H9 (cell line): ENCODE measurements at regions not wholly inside any gene's neighbourhood (a gene's known extent, or its start where the extent isn't known, plus 50 kb on each side); places are given as distances from the start of the nearest gene placed in this dataset.

Experiments used
- DNase-seq: peaks from one replicate; pipeline ENCODE4 v3.0.0-alpha.2; 2017
- H2AFZ ChIP-seq: one replicate; pipeline ENCODE4 v1.6.1; 2013; ENCODE audit warnings: mild to moderate bottlenecking, low read length, control low read depth, moderate library complexity
- H2AK5ac ChIP-seq: 2 replicates; pipeline ENCODE4 v1.6.1; 2013; ENCODE audit warnings: low read length, control low read depth, mixed read lengths; ENCODE audit not compliant: insufficient read length
- H2BK120ac ChIP-seq: one replicate; pipeline ENCODE4 v1.6.1; 2013; ENCODE audit warnings: low read depth, mild to moderate bottlenecking, low read length, control low read depth, inconsistent platforms; ENCODE audit not compliant: poor library complexity, severe bottlenecking
- H2BK12ac ChIP-seq: 2 replicates; pipeline ENCODE4 v1.6.1; 2013; ENCODE audit warnings: low read length, control low read depth, mixed read lengths, low read depth; ENCODE audit not compliant: insufficient read length
- H2BK15ac ChIP-seq: 2 replicates; pipeline ENCODE4 v1.6.1; 2013; ENCODE audit warnings: low read depth, low read length, control low read depth
- H2BK20ac ChIP-seq: one replicate; pipeline ENCODE4 v1.6.1; 2013; ENCODE audit warnings: low read depth, mild to moderate bottlenecking, low read length, control low read depth, inconsistent platforms; ENCODE audit not compliant: poor library complexity, severe bottlenecking
- H2BK5ac ChIP-seq: 2 replicates; pipeline ENCODE4 v1.6.1; 2013; ENCODE audit warnings: low read length, control low read depth, mixed read lengths; ENCODE audit not compliant: insufficient read length
- H3K14ac ChIP-seq: 2 replicates; pipeline ENCODE4 v1.6.1; 2013; ENCODE audit warnings: low read length, control low read depth; ENCODE audit not compliant: insufficient read depth
- H3K18ac ChIP-seq: 2 replicates; pipeline ENCODE4 v1.6.1; 2013; ENCODE audit warnings: low read depth, mild to moderate bottlenecking, mixed read lengths, low read length, control low read depth; ENCODE audit not compliant: insufficient read length
- H3K23ac ChIP-seq: 2 replicates; pipeline ENCODE4 v1.6.1; 2013; ENCODE audit warnings: low read length, control low read depth, mixed read lengths, low read depth; ENCODE audit not compliant: insufficient read length
- H3K23me2 ChIP-seq: 2 replicates; pipeline ENCODE4 v1.6.1; 2013; ENCODE audit warnings: low read depth, mild to moderate bottlenecking, mixed read lengths, low read length, control low read depth; ENCODE audit not compliant: insufficient read length, poor library complexity, severe bottlenecking
- H3K27ac ChIP-seq: 2 replicates; pipeline ENCODE4 v1.5.1; 2013; ENCODE audit warnings: low read length, control low read depth, mixed read lengths, low read depth; ENCODE audit not compliant: insufficient read length
- H3K27me3 ChIP-seq: 2 replicates; pipeline ENCODE4 v1.6.1; 2013; ENCODE audit warnings: low read length, control low read depth, inconsistent platforms; ENCODE audit not compliant: insufficient read depth
- H3K4ac ChIP-seq: 2 replicates; pipeline ENCODE4 v1.6.1; 2013; ENCODE audit warnings: low read depth, mild to moderate bottlenecking, control low read depth, inconsistent platforms, low read length, moderate library complexity
- H3K4me1 ChIP-seq: 2 replicates; pipeline ENCODE4 v1.6.1; 2013; ENCODE audit warnings: low read length, control low read depth, inconsistent platforms; ENCODE audit not compliant: insufficient read depth
- H3K4me2 ChIP-seq: 2 replicates; pipeline ENCODE4 v1.6.1; 2013; ENCODE audit warnings: low read length, control low read depth, mixed read lengths; ENCODE audit not compliant: insufficient read length, insufficient read depth
- H3K56ac ChIP-seq: 2 replicates; pipeline ENCODE4 v1.6.1; 2013; ENCODE audit warnings: low read depth, mild to moderate bottlenecking, mixed read lengths, low read length, control low read depth; ENCODE audit not compliant: insufficient read length
- H3K79me1 ChIP-seq: 2 replicates; pipeline ENCODE4 v1.6.1; 2013; ENCODE audit warnings: low read depth, mild to moderate bottlenecking, moderate library complexity, low read length, control low read depth, inconsistent platforms; ENCODE audit not compliant: insufficient read depth, poor library complexity, severe bottlenecking
- H3K79me2 ChIP-seq: 2 replicates; pipeline ENCODE4 v1.6.1; 2013; ENCODE audit warnings: low read length, control low read depth, inconsistent platforms; ENCODE audit not compliant: insufficient read depth
- H3K9ac ChIP-seq: 2 replicates; pipeline ENCODE4 v1.6.1; 2013; ENCODE audit warnings: low read length, control low read depth, mixed read lengths; ENCODE audit not compliant: insufficient read length; ENCODE audit errors: extremely low read depth
- H3K9me3 ChIP-seq: one replicate; pipeline ENCODE4 v1.6.1; 2013; ENCODE audit warnings: low read depth, low read length, inconsistent platforms; ENCODE audit not compliant: control insufficient read depth
- H3T11ph ChIP-seq: one replicate; pipeline ENCODE4 v1.6.1; 2013; ENCODE audit warnings: mild to moderate bottlenecking, low read length, control low read depth, inconsistent platforms
- H4K20me1 ChIP-seq: one replicate; pipeline ENCODE4 v1.6.1; 2013; ENCODE audit not compliant: control insufficient read depth, insufficient read length, insufficient read depth
- H4K5ac ChIP-seq: 2 replicates; pipeline ENCODE4 v1.6.1; 2013; ENCODE audit warnings: low read depth, mild to moderate bottlenecking, mixed read lengths, low read length, control low read depth; ENCODE audit not compliant: insufficient read length
- H4K8ac ChIP-seq: replicated peaks from 2 replicates; pipeline ENCODE4 v1.6.1; 2013; ENCODE audit warnings: low read length, control low read depth, mixed read lengths, low read depth; ENCODE audit not compliant: insufficient read length
- H4K91ac ChIP-seq: 2 replicates; pipeline ENCODE4 v1.6.1; 2013; ENCODE audit warnings: low read depth, mild to moderate bottlenecking, moderate library complexity, mixed read lengths, low read length, control low read depth; ENCODE audit not compliant: insufficient read length
- H3K27ac Mint-ChIP-seq, 3 experiments: 2 replicates in 2 of 3; 3 replicates in 1 of 3; pipeline ENCODE4 v1.8.0; 2020 to 2021; ENCODE audit warnings: mixed read lengths in 3 of 3, mild to moderate bottlenecking in 1 of 3, moderate library complexity in 1 of 3
- H3K27me3 Mint-ChIP-seq: 2 replicates; pipeline ENCODE4 v1.8.0; 2021; ENCODE audit warnings: low read depth, mild to moderate bottlenecking, moderate library complexity, mixed read lengths
- H3K36me3 Mint-ChIP-seq, 3 experiments: 2 replicates in 2 of 3; 3 replicates in 1 of 3; pipeline ENCODE4 v1.8.0; 2020 to 2021; ENCODE audit warnings: low read depth in 3 of 3, mixed read lengths in 3 of 3; ENCODE audit not compliant: insufficient read depth in 1 of 3
- H3K4me1 Mint-ChIP-seq, 2 experiments: 2 replicates each; pipeline ENCODE4 v1.8.0; 2020; ENCODE audit warnings: mixed read lengths in 2 of 2
- H3K4me3 Mint-ChIP-seq, 2 experiments: 2 replicates in 1 of 2; 3 replicates in 1 of 2; pipeline ENCODE4 v1.8.0; 2020 to 2021; ENCODE audit warnings: mild to moderate bottlenecking in 2 of 2, mixed read lengths in 2 of 2, moderate library complexity in 1 of 2
- H3K9me3 Mint-ChIP-seq, 2 experiments: 2 replicates in 1 of 2; 3 replicates in 1 of 2; pipeline ENCODE4 v1.8.0; 2020; ENCODE audit warnings: mild to moderate bottlenecking in 2 of 2, mixed read lengths in 2 of 2, moderate library complexity in 1 of 2
- WGBS: extraction: QIAGEN DNeasy Blood & Tissue Kit; methylation state at CpG from one replicate; pipeline ENCODE4 v1.1.7; 2013; ENCODE audit warnings: missing lambda C conversion rate, low lambda C conversion rate, mixed read lengths; ENCODE audit not compliant: insufficient read length; ENCODE audit errors: extremely low coverage; 5-methylcytosine and 5-hydroxymethylcytosine counted together
- TF ChIP-seq, protein P1 (sequence below): fragments of 200-600 bp; sonication (generic); conservative IDR thresholded peaks from 3 replicates; pipeline ENCODE4 v1.8.0; 2021; ENCODE audit warnings: antibody characterized with exemption, mild to moderate bottlenecking

DNA sequence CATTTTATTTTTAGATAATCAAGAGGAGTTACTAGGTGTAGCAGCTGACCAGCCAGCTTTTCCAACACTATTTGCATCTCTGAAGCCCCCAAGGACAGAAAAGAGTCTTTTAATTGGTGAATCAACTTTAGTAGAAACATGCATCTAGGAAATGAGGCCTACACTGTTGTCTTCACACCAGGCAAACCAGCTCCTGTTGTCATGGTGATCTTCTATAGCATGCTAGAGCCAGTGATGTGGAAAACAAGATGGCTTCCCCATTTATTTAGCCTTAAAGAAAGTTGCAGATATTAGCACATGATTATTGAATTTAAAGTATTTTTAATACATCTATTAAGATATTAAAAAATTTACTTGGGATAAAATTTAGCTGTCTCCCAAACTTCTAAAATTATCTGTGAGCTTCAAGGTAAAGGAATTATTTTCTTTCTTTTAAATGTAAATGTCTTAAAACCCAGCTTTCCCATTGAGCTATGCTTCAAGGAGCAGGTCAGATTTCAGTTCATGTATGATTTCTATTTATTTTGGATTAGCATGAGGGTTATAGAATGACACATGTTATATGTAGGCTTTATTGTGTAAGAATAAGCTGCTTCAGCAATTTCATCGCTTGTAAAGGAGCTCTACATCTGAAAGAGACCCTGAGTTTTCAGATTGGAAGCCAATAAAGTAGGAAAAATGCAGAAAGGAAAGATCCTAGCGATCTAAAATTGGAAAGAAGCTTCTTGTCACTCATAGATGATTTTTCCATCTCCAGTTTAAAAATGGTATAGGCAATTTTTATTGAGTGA, 564.9 kb upstream of the CITED2 start:
- no peak overlapping the region for H3K9ac ChIP-seq
- no peaks in the 10 kb centered on the region; the same call in 1 of the 2 replicates for H3K4me1 ChIP-seq
- H3K4ac ChIP-seq: no peak overlapping the region
- peak overlapping the region; percentile 78 for H2AFZ ChIP-seq
- Mint-ChIP-seq H3K4me3 (no peak overlapping the region), H3K9me3 (no peaks in the 10 kb centered on the region), H3K36me3 (no peaks in the 10 kb centered on the region), H3K27me3 (no peaks in the 10 kb centered on the region), H3K27ac (peak overlapping the region in 2 of 3 experiments; percentile 59 to 82; a peak in 4 of 7 replicates), H3K4me1 (peaks cover 29 to 36% of the 10 kb centered on the region in 2 experiments)
- no peaks in the 10 kb centered on the region for H3K79me1 ChIP-seq
- DNase-seq: no peak
- H2BK120ac ChIP-seq: no peak overlapping the region
- H2AK5ac ChIP-seq: no peak overlapping the region
- H3K9me3 ChIP-seq: no peaks in the 10 kb centered on the region
- no peak overlapping the region for H4K91ac ChIP-seq
- H2BK15ac ChIP-seq: no peak overlapping the region
- no peak overlapping the region for H3K4me2 ChIP-seq
- no peak overlapping the region for H2BK20ac ChIP-seq
- H3K23ac ChIP-seq: no peak overlapping the region
- no peak overlapping the region for H3K18ac ChIP-seq
- H3K27ac ChIP-seq: no peak overlapping the region
- no peak overlapping the region for H3K14ac ChIP-seq
- no peaks in the 10 kb centered on the region for H3K79me2 ChIP-seq
- no peaks in the 10 kb centered on the region for H4K20me1 ChIP-seq
- no peak overlapping the region for H4K5ac ChIP-seq
- H3K23me2 ChIP-seq: no peaks in the 10 kb centered on the region
- H2BK5ac ChIP-seq: no peak overlapping the region
- H4K8ac ChIP-seq: no peak overlapping the region
- TF ChIP-seq, protein P1, sequence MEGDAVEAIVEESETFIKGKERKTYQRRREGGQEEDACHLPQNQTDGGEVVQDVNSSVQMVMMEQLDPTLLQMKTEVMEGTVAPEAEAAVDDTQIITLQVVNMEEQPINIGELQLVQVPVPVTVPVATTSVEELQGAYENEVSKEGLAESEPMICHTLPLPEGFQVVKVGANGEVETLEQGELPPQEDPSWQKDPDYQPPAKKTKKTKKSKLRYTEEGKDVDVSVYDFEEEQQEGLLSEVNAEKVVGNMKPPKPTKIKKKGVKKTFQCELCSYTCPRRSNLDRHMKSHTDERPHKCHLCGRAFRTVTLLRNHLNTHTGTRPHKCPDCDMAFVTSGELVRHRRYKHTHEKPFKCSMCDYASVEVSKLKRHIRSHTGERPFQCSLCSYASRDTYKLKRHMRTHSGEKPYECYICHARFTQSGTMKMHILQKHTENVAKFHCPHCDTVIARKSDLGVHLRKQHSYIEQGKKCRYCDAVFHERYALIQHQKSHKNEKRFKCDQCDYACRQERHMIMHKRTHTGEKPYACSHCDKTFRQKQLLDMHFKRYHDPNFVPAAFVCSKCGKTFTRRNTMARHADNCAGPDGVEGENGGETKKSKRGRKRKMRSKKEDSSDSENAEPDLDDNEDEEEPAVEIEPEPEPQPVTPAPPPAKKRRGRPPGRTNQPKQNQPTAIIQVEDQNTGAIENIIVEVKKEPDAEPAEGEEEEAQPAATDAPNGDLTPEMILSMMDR: no peak
- H2BK12ac ChIP-seq: no peak overlapping the region
- H3T11ph ChIP-seq: peak overlapping the region; percentile 36
- no CpG with 5 or more reads among the region's 2 CpGs for WGBS
- no peak overlapping the region for H3K56ac ChIP-seq
- H3K27me3 ChIP-seq: no peaks in the 10 kb centered on the region
